Chondrocyte (in vitro differentiated cells): ENCODE measurements at regions not wholly inside any gene's neighbourhood (a gene's known extent, or its start where the extent isn't known, plus 50 kb on each side); places are given as distances from the start of the nearest gene placed in this dataset.

Source experiments
- DNase-seq: peaks from one replicate; pipeline ENCODE4 v3.0.0; 2021; ENCODE audit warnings: mixed read lengths, low spot score
- H3K27ac Mint-ChIP-seq: one replicate; pipeline ENCODE4 v1.8.0; 2021; ENCODE audit warnings: mild to moderate bottlenecking, moderate library complexity, mixed read lengths; ENCODE audit not compliant: unreplicated experiment
- H3K27me3 Mint-ChIP-seq: 2 replicates; pipeline ENCODE4 v1.8.0; 2021; ENCODE audit warnings: low read depth, mixed read lengths
- H3K36me3 Mint-ChIP-seq: 2 replicates; pipeline ENCODE4 v1.8.0; 2021; ENCODE audit warnings: low read depth, mixed read lengths
- H3K4me1 Mint-ChIP-seq: 2 replicates; pipeline ENCODE4 v1.8.0; 2021; ENCODE audit warnings: low read depth, mild to moderate bottlenecking, mixed read lengths
- H3K4me3 Mint-ChIP-seq: one replicate; pipeline ENCODE4 v1.8.0; 2021; ENCODE audit warnings: mild to moderate bottlenecking, moderate library complexity, mixed read lengths; ENCODE audit not compliant: unreplicated experiment
- H3K9me3 Mint-ChIP-seq: 2 replicates; pipeline ENCODE4 v1.8.0; 2021; ENCODE audit warnings: low read depth, mixed read lengths
- CTCF ChIP-seq: fragments of 200-600 bp; sonication (generic); IDR thresholded peaks from 2 replicates; pipeline ENCODE4 v1.5.0; 2021; ENCODE audit warnings: antibody characterized with exemption, mild to moderate bottlenecking, moderate library complexity

- H3K27ac Mint-ChIP-seq: no peak overlapping the region
These were observed 415.1 kb upstream of the SALL3 start for GRCh38 chr18:78564518-78564917.

GRCh38 chr18:78565240-78565639 lies 414.4 kb upstream of the SALL3 start:
- Mint-ChIP-seq H3K27ac (no peak overlapping the region), H3K27me3 (no peaks in the 10 kb centered on the region), H3K4me1 (no peaks in the 10 kb centered on the region), H3K9me3 (peaks cover 44% of the 10 kb centered on the region), H3K4me3 (no peak overlapping the region), H3K36me3 (no peaks in the 10 kb centered on the region)
- TF ChIP-seq CTCF: no peak
- no peak for DNase-seq

More at GRCh38 chr18:78564518-78564917, 415.1 kb upstream of the SALL3 start:
- DNase-seq: no peak
- Mint-ChIP-seq H3K9me3 (peaks cover 41% of the 10 kb centered on the region), H3K27me3 (no peaks in the 10 kb centered on the region), H3K4me3 (no peak overlapping the region), H3K36me3 (no peaks in the 10 kb centered on the region), H3K4me1 (no peaks in the 10 kb centered on the region)
- TF ChIP-seq CTCF: no peak

GRCh38 chr18:78566065-78566464 lies 413.6 kb upstream of the SALL3 start:
- H3K9me3 Mint-ChIP-seq: peaks cover 44% of the 10 kb centered on the region
- no peak for TF ChIP-seq CTCF
- no peaks in the 10 kb centered on the region for H3K36me3 Mint-ChIP-seq
- no peak for DNase-seq
- H3K27me3 Mint-ChIP-seq: no peaks in the 10 kb centered on the region
- H3K4me3 Mint-ChIP-seq: no peak overlapping the region
- no peaks in the 10 kb centered on the region for H3K4me1 Mint-ChIP-seq
- no peak overlapping the region for H3K27ac Mint-ChIP-seq

GRCh38 chr18:78566720-78567119 lies 412.9 kb upstream of the SALL3 start:
- no peak for TF ChIP-seq CTCF
- H3K27ac Mint-ChIP-seq: no peak overlapping the region
- H3K4me1 Mint-ChIP-seq: no peaks in the 10 kb centered on the region
- H3K9me3 Mint-ChIP-seq: peaks cover 49% of the 10 kb centered on the region
- H3K27me3 Mint-ChIP-seq: no peaks in the 10 kb centered on the region
- H3K36me3 Mint-ChIP-seq: no peaks in the 10 kb centered on the region
- H3K4me3 Mint-ChIP-seq: no peak overlapping the region
- no peak for DNase-seq

GRCh38 chr18:78571063-78571785 lies 408.4 kb upstream of the SALL3 start:
- Mint-ChIP-seq H3K9me3 (peaks cover 67% of the 10 kb centered on the region), H3K27me3 (no peaks in the 10 kb centered on the region), H3K4me1 (no peaks in the 10 kb centered on the region), H3K36me3 (peaks cover 2% of the 10 kb centered on the region), H3K4me3 (no peak overlapping the region), H3K27ac (no peak overlapping the region)
- TF ChIP-seq CTCF: no peak
- DNase-seq: peak; percentile 67
